Panc1 (cell line): ENCODE measurements at regions not wholly inside any gene's neighbourhood (a gene's known extent, or its start where the extent isn't known, plus 50 kb on each side); places are given as distances from the start of the nearest gene placed in this dataset.

Experiments
- ATAC-seq: fragments of 200-7000 bp; cut with Tn5 transposase; 2 replicates; pipeline ENCODE4 v1.9.1; 2020; ENCODE audit warnings: mild to moderate bottlenecking, moderate library complexity
- BruUV-seq: library from RNA; stranded (reverse); fragments of 400-500 nt; replicated peaks from 2 replicates; lab custom pipeline; 2021; lab: Mats Ljungman, UMichigan
- CTCF ChIA-PET: fragments of 300-600 bp; sonication (Branson Sonifier 250); formaldehyde crosslinking; loops from one replicate; lab custom pipeline; 2022; ENCODE audit warnings: antibody characterized with exemption; lab: Charles Lee
- POLR2A ChIA-PET: fragments of 300-600 bp; sonication (Branson Sonifier 250); formaldehyde crosslinking; loops from one replicate; lab custom pipeline; 2022; ENCODE audit warnings: antibody characterized with exemption; lab: Charles Lee
- DNase-seq: peaks from one replicate; pipeline ENCODE4 v3.0.0-alpha.2; 2010; ENCODE audit warnings: low read depth, low spot score
- H3K27ac ChIP-seq: 2 replicates; pipeline ENCODE4 v1.5.1; 2011; ENCODE audit warnings: mild to moderate bottlenecking, low read length, inconsistent platforms
- H3K27me3 ChIP-seq: fragments of 200-500 bp; sonication (Bioruptor generic); 2 replicates; pipeline ENCODE4 v1.6.0; 2014; ENCODE audit warnings: low read length, inconsistent platforms; ENCODE audit not compliant: control insufficient read depth, insufficient read depth
- H3K36me3 ChIP-seq: fragments of 200-500 bp; sonication (Bioruptor generic); 2 replicates; pipeline ENCODE4 v1.5.1; 2014; ENCODE audit warnings: inconsistent platforms, mild to moderate bottlenecking, low read length, moderate library complexity; ENCODE audit not compliant: control insufficient read depth, insufficient read depth
- H3K4me1 ChIP-seq: 2 replicates; pipeline ENCODE4 v1.5.1; 2011; ENCODE audit warnings: inconsistent platforms, mild to moderate bottlenecking, low read length, moderate library complexity; ENCODE audit not compliant: control insufficient read depth, insufficient read depth
- H3K4me3 ChIP-seq, 2 experiments: 2 replicates each; pipeline ENCODE4 v1.5.1; 2011 to 2012; ENCODE audit warnings: low read depth in 2 of 2, low read length in 2 of 2, mild to moderate bottlenecking in 2 of 2, inconsistent platforms in 1 of 2, moderate library complexity in 1 of 2
- H3K9me3 ChIP-seq: fragments of 200-500 bp; sonication (Bioruptor generic); 2 replicates; pipeline ENCODE4 v1.5.1; 2014; ENCODE audit warnings: low read depth, mild to moderate bottlenecking, inconsistent platforms, low read length, moderate library complexity; ENCODE audit not compliant: control insufficient read depth, insufficient read depth
- CTCF ChIP-seq: fragments of 450-650 bp; IDR thresholded peaks from 2 replicates; pipeline ENCODE4 v1.5.1; 2017; ENCODE audit warnings: mild to moderate bottlenecking
- POLR2AphosphoS5 ChIP-seq: IDR thresholded peaks from 2 replicates; pipeline ENCODE4 v1.6.1; 2012; ENCODE audit warnings: mild to moderate bottlenecking, low read depth, low read length, moderate library complexity
- REST ChIP-seq, 2 experiments: IDR thresholded peaks; 2 replicates each; pipeline ENCODE4 v1.6.1; 2011 to 2012; ENCODE audit warnings: low read depth in 2 of 2, control low read depth in 1 of 2, low read length in 1 of 2, mild to moderate bottlenecking in 1 of 2, moderate library complexity in 1 of 2; ENCODE audit not compliant: insufficient read depth in 1 of 2
- SIN3A ChIP-seq: IDR thresholded peaks from 2 replicates; pipeline ENCODE4 v1.6.1; 2012; ENCODE audit warnings: low read depth, mild to moderate bottlenecking, low read length, moderate library complexity, borderline replicate concordance; ENCODE audit not compliant: insufficient read depth
- TCF7L2 ChIP-seq: IDR thresholded peaks from 2 replicates; pipeline ENCODE4 v1.6.1; 2011; ENCODE audit warnings: mild to moderate bottlenecking, low read depth, low read length, inconsistent platforms
- in situ Hi-C: cut with HindIII; loops from 2 replicates; pipeline ENCODE4 v1.10.0; 2016; ENCODE audit warnings: low sequenced_read_pairs, low pct_unique_long_range_greater_than_20kb
- intact Hi-C: fragments of 100-400 bp; cut with micrococcal nuclease; formaldehyde crosslinking; loops from one replicate; pipeline ENCODE4 v1.10.0; 2022; ENCODE audit not compliant: unreplicated experiment

- TF ChIP-seq REST (IDR thresholded peaks at IDR 0.05; ENCODE audit: insufficient read depth in 1 of 2, low read depth in 2 of 2, low read length in 1 of 2) (no peak), SIN3A (no peak), CTCF (no peak), TCF7L2 (no peak), POLR2AphosphoS5 (no peak)
- no peaks in the 10 kb centered on the region for H3K36me3 ChIP-seq
- DNase-seq (no peak), ATAC-seq (no peak)
- in situ Hi-C loops (no loop called here), intact Hi-C loops (no loop called here)
- H3K27ac ChIP-seq, result no peak overlapping the region
- no peaks in the 10 kb centered on the region for H3K4me1 ChIP-seq
- no peak overlapping the region for H3K4me3 ChIP-seq
- CTCF ChIA-PET, result no interaction called here
- no TSS peak for BruUV-seq
- POLR2A ChIA-PET, result no interaction called here
- H3K27me3 ChIP-seq, result no peaks in the 10 kb centered on the region
- H3K9me3 ChIP-seq, result no peaks in the 10 kb centered on the region
Observed at GRCh38 chr2:3121601-3122000, 256.0 kb downstream of the EIPR1 start.

GRCh38 chr2:3117650-3118216 is 259.9 kb downstream of the EIPR1 start:
- CTCF ChIA-PET, result no interaction called here
- intact Hi-C loops, result no loop called here
- no peak for ATAC-seq

GRCh38 chr2:3116371-3116770 is 261.2 kb downstream of the EIPR1 start:
- Histone ChIP-seq H3K27ac (no peak overlapping the region), H3K36me3 (no peaks in the 10 kb centered on the region), H3K4me3 (no peak overlapping the region), H3K9me3 (no peaks in the 10 kb centered on the region), H3K27me3 (no peaks in the 10 kb centered on the region), H3K4me1 (no peaks in the 10 kb centered on the region)
- TF ChIP-seq SIN3A (no peak), POLR2AphosphoS5 (no peak), REST (IDR thresholded peaks at IDR 0.05; ENCODE audit: insufficient read depth in 1 of 2, low read depth in 2 of 2, low read length in 1 of 2) (no peak), TCF7L2 (no peak), CTCF (no peak)
- intact Hi-C loops, result no loop called here
- BruUV-seq, result no TSS peak
- POLR2A ChIA-PET, result no interaction called here
- ATAC-seq, result no peak
- CTCF ChIA-PET, result no interaction called here
- in situ Hi-C loops, result no loop called here
- DNase-seq, result no peak

More at GRCh38 chr2:3117650-3118216, 259.9 kb downstream of the EIPR1 start:
- no peak for DNase-seq
- no peaks in the 10 kb centered on the region for H3K27me3 ChIP-seq
- H3K27ac ChIP-seq, result no peak overlapping the region
- H3K9me3 ChIP-seq, result no peaks in the 10 kb centered on the region
- no peaks in the 10 kb centered on the region for H3K36me3 ChIP-seq
- no peaks in the 10 kb centered on the region for H3K4me1 ChIP-seq
- in situ Hi-C loops, result no loop called here
- POLR2A ChIA-PET, result no interaction called here
- TF ChIP-seq POLR2AphosphoS5 (no peak), SIN3A (no peak)
- H3K4me3 ChIP-seq, result no peak overlapping the region
- BruUV-seq, result no TSS peak
